IPS-15b (cell line): ENCODE measurements at regions not wholly inside any gene's neighbourhood (a gene's known extent, or its start where the extent isn't known, plus 50 kb on each side); places are given as distances from the start of the nearest gene placed in this dataset.

ENCODE experiments used
- H3K27me3 ChIP-seq: one replicate; pipeline ENCODE4 v1.6.1; 2013; ENCODE audit warnings: low read length; ENCODE audit not compliant: control insufficient read depth, insufficient read depth
- H3K36me3 ChIP-seq: one replicate; pipeline ENCODE4 v1.6.1; 2013; ENCODE audit warnings: low read length; ENCODE audit not compliant: control insufficient read depth, insufficient read depth
- H3K4me1 ChIP-seq: one replicate; pipeline ENCODE4 v1.6.1; 2013; ENCODE audit warnings: mild to moderate bottlenecking, low read length; ENCODE audit not compliant: control insufficient read depth, insufficient read depth
- H3K4me3 ChIP-seq: one replicate; pipeline ENCODE4 v1.5.1; 2013; ENCODE audit warnings: low read depth, low read length
- H3K9ac ChIP-seq: one replicate; pipeline ENCODE4 v1.6.1; 2013; ENCODE audit warnings: low read depth, mild to moderate bottlenecking, low read length
- H3K9me3 ChIP-seq: one replicate; pipeline ENCODE4 v1.6.1; 2013; ENCODE audit warnings: mild to moderate bottlenecking, low read length; ENCODE audit not compliant: control insufficient read depth, insufficient read depth

- Histone ChIP-seq H3K9me3 (no peaks in the 10 kb centered on the region), H3K4me1 (peaks cover 4% of the 10 kb centered on the region)
Observed at GRCh38 chr4:14524276-14524675, 478.0 kb upstream of the CPEB2 start.

DNA sequence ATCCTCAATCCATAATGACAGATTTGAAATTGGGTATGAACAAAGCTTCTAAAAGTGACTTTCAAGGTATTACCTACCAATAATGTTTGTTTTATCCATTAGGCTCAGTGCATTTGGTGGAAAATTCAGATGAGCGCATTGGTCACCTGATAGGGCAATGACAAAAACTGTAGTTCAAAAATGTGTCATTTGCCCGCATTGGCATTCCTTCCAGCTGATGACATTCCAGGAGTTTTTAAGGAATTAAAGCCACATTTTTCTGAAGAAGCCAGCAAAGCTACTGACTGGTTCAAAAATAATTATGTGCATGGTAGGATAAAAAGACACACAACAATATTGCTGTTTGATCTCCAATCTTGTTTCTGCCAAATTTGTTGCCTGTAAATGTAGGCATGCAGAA is 473.4 kb upstream of the CPEB2 start:
- Histone ChIP-seq H3K9ac (no peak overlapping the region), H3K36me3 (no peaks in the 10 kb centered on the region), H3K4me1 (peaks cover 5% of the 10 kb centered on the region), H3K27me3 (no peaks in the 10 kb centered on the region), H3K4me3 (no peak overlapping the region), H3K9me3 (no peaks in the 10 kb centered on the region)

More at GRCh38 chr4:14524276-14524675, 478.0 kb upstream of the CPEB2 start:
- Histone ChIP-seq H3K4me3 (no peak overlapping the region), H3K27me3 (no peaks in the 10 kb centered on the region), H3K36me3 (no peaks in the 10 kb centered on the region), H3K9ac (no peak overlapping the region)

DNA sequence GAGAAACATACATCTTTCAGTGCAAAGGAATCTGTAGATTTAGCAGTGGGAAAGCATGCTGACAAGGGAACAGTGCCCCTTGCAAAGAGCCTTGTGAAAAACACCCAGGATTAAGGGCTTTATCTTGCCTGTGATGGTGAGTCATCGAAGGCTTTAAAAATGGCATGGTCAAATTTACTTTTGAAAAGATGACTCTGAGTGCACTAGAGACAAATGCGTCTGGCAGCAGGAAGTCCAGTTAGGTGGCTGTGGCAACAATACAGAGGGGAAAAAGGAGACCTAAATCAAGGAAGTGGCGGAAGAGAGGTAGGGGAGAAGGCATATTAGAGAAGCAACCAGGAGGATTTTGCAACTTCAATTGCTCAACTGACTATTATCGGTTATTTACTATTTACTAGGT is 472.6 kb upstream of the CPEB2 start:
- Histone ChIP-seq H3K9me3 (no peaks in the 10 kb centered on the region), H3K9ac (no peak overlapping the region), H3K36me3 (no peaks in the 10 kb centered on the region), H3K4me3 (no peak overlapping the region), H3K27me3 (no peaks in the 10 kb centered on the region), H3K4me1 (peaks cover 5% of the 10 kb centered on the region)

GRCh38 chr4:14532436-14532835 is 469.8 kb upstream of the CPEB2 start:
- H3K27me3 ChIP-seq: no peaks in the 10 kb centered on the region
- H3K4me3 ChIP-seq: no peak overlapping the region
- H3K4me1 ChIP-seq: peaks cover 5% of the 10 kb centered on the region
- no peaks in the 10 kb centered on the region for H3K36me3 ChIP-seq
- H3K9me3 ChIP-seq: no peaks in the 10 kb centered on the region
- H3K9ac ChIP-seq: no peak overlapping the region

DNA sequence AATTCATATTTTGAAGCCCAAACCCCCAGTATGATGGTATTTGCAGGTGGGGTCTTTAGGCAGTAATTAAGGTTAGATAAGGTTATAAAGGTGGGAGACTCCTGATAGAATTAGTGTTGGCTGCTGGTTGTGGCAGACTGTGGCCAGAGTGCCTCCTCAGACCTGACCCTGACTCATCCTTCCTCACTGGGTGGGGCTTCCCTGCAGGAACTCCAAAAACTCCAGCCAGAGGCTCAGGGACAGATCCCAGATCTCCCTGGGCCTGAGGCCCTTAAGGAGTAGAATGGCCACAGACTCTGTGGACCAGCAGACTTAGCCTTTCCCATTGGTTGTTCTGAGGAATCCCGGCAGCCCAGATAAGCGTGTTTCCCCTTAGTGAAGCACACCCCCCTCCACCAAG is 463.0 kb upstream of the CPEB2 start:
- Histone ChIP-seq H3K4me1 (no peaks in the 10 kb centered on the region), H3K4me3 (no peak overlapping the region), H3K9ac (no peak overlapping the region), H3K36me3 (no peaks in the 10 kb centered on the region), H3K27me3 (no peaks in the 10 kb centered on the region), H3K9me3 (no peaks in the 10 kb centered on the region)

GRCh38 chr4:14545163-14545562 is 457.1 kb upstream of the CPEB2 start:
- Histone ChIP-seq H3K27me3 (no peaks in the 10 kb centered on the region), H3K4me3 (no peak overlapping the region), H3K4me1 (no peaks in the 10 kb centered on the region), H3K9ac (no peak overlapping the region), H3K36me3 (no peaks in the 10 kb centered on the region), H3K9me3 (no peaks in the 10 kb centered on the region)

DNA sequence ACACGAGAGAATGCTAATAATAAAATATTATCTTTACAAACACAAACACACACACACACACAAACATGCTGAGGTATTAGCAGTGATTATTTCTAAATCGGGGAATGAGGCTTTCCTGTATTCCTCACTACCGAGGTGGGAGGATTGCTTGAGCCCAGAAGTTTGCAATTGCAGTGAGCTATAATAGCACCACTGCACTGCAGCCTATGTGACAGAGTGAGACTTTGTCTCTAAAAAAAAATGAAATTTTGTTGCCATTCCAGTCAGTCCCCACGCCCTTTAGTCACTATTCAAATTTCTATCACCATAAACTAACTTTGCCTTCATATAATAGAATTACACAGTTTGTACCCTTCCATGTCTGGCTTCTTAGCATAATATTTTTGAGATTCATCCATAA is 456.5 kb upstream of the CPEB2 start:
- Histone ChIP-seq H3K9ac (no peak overlapping the region), H3K27me3 (no peaks in the 10 kb centered on the region), H3K4me1 (no peaks in the 10 kb centered on the region), H3K9me3 (no peaks in the 10 kb centered on the region), H3K4me3 (no peak overlapping the region), H3K36me3 (no peaks in the 10 kb centered on the region)

DNA sequence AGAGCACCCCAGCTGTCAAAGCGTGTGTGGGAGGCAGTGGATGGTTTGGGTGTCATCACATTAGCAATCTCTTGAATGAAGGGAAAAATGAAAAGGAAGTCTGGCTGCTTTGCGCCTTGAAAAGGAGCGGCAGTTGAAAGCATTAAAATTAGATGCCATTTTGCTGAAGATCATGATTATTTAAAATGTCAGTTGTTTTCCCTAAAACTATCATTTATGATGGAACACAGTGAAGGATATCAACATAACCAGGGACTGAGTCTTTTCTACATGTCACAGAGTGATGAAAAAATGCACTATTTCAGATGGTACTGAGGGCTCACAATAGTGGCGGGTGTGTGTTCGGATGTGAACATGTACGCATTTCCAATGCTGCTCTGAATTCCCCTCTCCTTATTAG is 450.2 kb upstream of the CPEB2 start:
- H3K9me3 ChIP-seq: no peaks in the 10 kb centered on the region
- no peaks in the 10 kb centered on the region for H3K36me3 ChIP-seq
- no peak overlapping the region for H3K4me3 ChIP-seq
- no peaks in the 10 kb centered on the region for H3K4me1 ChIP-seq
- no peaks in the 10 kb centered on the region for H3K27me3 ChIP-seq
- no peak overlapping the region for H3K9ac ChIP-seq

DNA sequence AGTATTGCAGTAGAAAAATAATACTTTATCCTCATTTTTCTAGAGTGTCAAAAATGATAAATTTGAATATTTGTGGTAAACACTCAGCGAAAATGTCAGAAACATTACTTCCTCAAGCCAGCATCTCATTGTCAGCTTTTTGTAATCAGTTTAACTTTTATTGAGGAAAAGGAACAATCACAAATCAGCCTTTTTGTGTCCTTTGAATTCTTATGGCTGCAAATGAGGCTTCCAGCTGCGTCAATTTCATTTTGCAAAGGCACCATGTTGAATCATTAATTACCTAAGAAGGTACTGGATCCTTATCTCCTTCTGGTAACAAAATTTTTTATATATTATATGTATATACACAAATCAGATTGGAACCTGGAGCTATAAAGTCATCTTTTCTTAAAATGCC is 442.6 kb upstream of the CPEB2 start:
- no peaks in the 10 kb centered on the region for H3K27me3 ChIP-seq
- H3K9ac ChIP-seq: no peak overlapping the region
- H3K36me3 ChIP-seq: no peaks in the 10 kb centered on the region
- H3K4me1 ChIP-seq: no peaks in the 10 kb centered on the region
- no peak overlapping the region for H3K4me3 ChIP-seq
- no peaks in the 10 kb centered on the region for H3K9me3 ChIP-seq

GRCh38 chr4:14560577-14560976 is 441.7 kb upstream of the CPEB2 start:
- no peaks in the 10 kb centered on the region for H3K4me1 ChIP-seq
- H3K36me3 ChIP-seq: no peaks in the 10 kb centered on the region
- H3K9ac ChIP-seq: no peak overlapping the region
- H3K27me3 ChIP-seq: no peaks in the 10 kb centered on the region
- no peak overlapping the region for H3K4me3 ChIP-seq
- no peaks in the 10 kb centered on the region for H3K9me3 ChIP-seq

DNA sequence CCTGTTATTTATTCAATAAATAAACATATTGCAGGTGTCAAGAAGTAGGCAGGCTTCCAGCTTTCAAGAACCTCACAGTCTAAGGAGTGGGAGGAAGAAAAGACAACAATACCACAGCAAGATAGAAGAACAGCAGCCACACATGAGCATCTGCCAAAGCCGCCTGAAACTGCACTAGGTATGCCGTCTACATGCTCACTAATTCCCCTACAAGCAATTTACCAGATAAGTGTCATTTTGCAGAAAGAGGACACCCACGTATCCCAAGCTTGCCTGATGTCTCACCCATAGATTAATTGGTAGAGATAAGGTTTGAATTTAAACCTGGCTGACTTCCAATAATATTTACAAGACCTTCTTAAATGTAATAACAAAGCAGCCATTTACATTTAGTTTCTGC is 439.4 kb upstream of the CPEB2 start:
- no peak overlapping the region for H3K9ac ChIP-seq
- H3K4me3 ChIP-seq: no peak overlapping the region
- H3K36me3 ChIP-seq: no peaks in the 10 kb centered on the region
- no peaks in the 10 kb centered on the region for H3K9me3 ChIP-seq
- H3K27me3 ChIP-seq: no peaks in the 10 kb centered on the region
- H3K4me1 ChIP-seq: no peaks in the 10 kb centered on the region

- H3K36me3 ChIP-seq: no peaks in the 10 kb centered on the region
- no peaks in the 10 kb centered on the region for H3K9me3 ChIP-seq
Observed at GRCh38 chr4:14564281-14564680, 438.0 kb upstream of the CPEB2 start.

DNA sequence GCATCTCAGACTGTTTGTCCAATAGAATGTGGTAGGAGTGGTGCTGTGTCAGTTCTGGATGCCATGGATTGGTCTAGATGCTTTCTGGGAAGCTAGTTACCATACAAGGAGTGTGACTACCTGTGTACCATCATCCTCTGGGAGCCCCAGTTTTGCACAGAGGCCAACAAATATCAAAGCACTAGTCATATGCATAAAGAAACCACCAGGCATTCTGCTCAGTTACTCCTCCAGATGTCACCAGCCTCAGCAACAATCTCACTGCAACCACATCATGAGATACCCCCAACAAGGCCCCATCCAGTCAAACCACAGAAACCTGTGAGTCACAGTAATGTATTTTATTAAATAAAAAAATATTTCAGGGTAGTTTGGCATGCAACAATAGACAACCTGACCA is 435.8 kb upstream of the CPEB2 start:
- H3K36me3 ChIP-seq: no peaks in the 10 kb centered on the region
- no peaks in the 10 kb centered on the region for H3K27me3 ChIP-seq
- H3K9me3 ChIP-seq: no peaks in the 10 kb centered on the region
- H3K9ac ChIP-seq: no peak overlapping the region
- no peak overlapping the region for H3K4me3 ChIP-seq
- no peaks in the 10 kb centered on the region for H3K4me1 ChIP-seq

More at GRCh38 chr4:14564281-14564680, 438.0 kb upstream of the CPEB2 start:
- H3K4me3 ChIP-seq: no peak overlapping the region
- no peak overlapping the region for H3K9ac ChIP-seq
- no peaks in the 10 kb centered on the region for H3K27me3 ChIP-seq
- no peaks in the 10 kb centered on the region for H3K4me1 ChIP-seq
